ENCODE measurements at regions not wholly inside any gene's neighbourhood (a gene's known extent, or its start where the extent isn't known, plus 50 kb on each side); places are given as distances from the start of the nearest gene placed in this dataset.

- H3K4me3 ChIP-seq (replicated peaks; ENCODE audit: low read depth, low read length): no peak overlapping the region
- no peak for TF ChIP-seq CTCF (IDR thresholded peaks at IDR 0.05; ENCODE audit: low read length, missing control alignments)
- DNase-seq (ENCODE audit: low read depth): no peak
Observed at GRCh38 chr14:76656592-76656991, 104.7 kb upstream of the VASH1 start.

- TF ChIP-seq CTCF (IDR thresholded peaks at IDR 0.05; ENCODE audit: low read length, missing control alignments): no peak
- H3K4me3 ChIP-seq (replicated peaks; ENCODE audit: low read depth, low read length): no peak overlapping the region
- DNase-seq (ENCODE audit: low read depth): no peak
Observed at GRCh38 chr14:76657404-76657803, 103.9 kb upstream of the VASH1 start.

- no peak for DNase-seq (ENCODE audit: low read depth)
- H3K4me3 ChIP-seq (replicated peaks; ENCODE audit: low read depth, low read length): no peak overlapping the region
- TF ChIP-seq CTCF (IDR thresholded peaks at IDR 0.05; ENCODE audit: low read length, missing control alignments): no peak
Observed at GRCh38 chr14:76657846-76658245, 103.4 kb upstream of the VASH1 start.

GRCh38 chr14:76662580-76662979 is 98.7 kb upstream of the VASH1 start:
- TF ChIP-seq CTCF (IDR thresholded peaks at IDR 0.05; ENCODE audit: low read length, missing control alignments): no peak
- DNase-seq (ENCODE audit: low read depth): no peak
- no peak overlapping the region for H3K4me3 ChIP-seq (replicated peaks; ENCODE audit: low read depth, low read length)

- no peak for DNase-seq (ENCODE audit: low read depth)
- TF ChIP-seq CTCF (IDR thresholded peaks at IDR 0.05; ENCODE audit: low read length, missing control alignments): no peak
- no peak overlapping the region for H3K4me3 ChIP-seq (replicated peaks; ENCODE audit: low read depth, low read length)
Observed at GRCh38 chr14:76664790-76665189, 96.5 kb upstream of the VASH1 start.

GRCh38 chr14:76666746-76667145 is 94.5 kb upstream of the VASH1 start:
- no peak for TF ChIP-seq CTCF (IDR thresholded peaks at IDR 0.05; ENCODE audit: low read length, missing control alignments)
- no peak for DNase-seq (ENCODE audit: low read depth)
- H3K4me3 ChIP-seq (replicated peaks; ENCODE audit: low read depth, low read length): no peak overlapping the region

- DNase-seq (ENCODE audit: low read depth): no peak
- H3K4me3 ChIP-seq (replicated peaks; ENCODE audit: low read depth, low read length): no peak overlapping the region
- no peak for TF ChIP-seq CTCF (IDR thresholded peaks at IDR 0.05; ENCODE audit: low read length, missing control alignments)
Observed at GRCh38 chr14:76669770-76670169, 91.5 kb upstream of the VASH1 start.
